ENCODE measurements at regions not wholly inside any gene's neighbourhood (a gene's known extent, or its start where the extent isn't known, plus 50 kb on each side); places are given as distances from the start of the nearest gene placed in this dataset.

- DNase-seq (ENCODE audit: low read depth in 4 of 4, low spot score in 3 of 4) = no peak
Observed at GRCh38 chr3:182243625-182244024, 531.9 kb downstream of the SOX2 start.

GRCh38 chr3:182244222-182244971 lies 532.7 kb downstream of the SOX2 start:
- DNase-seq (ENCODE audit: low read depth in 4 of 4, low spot score in 3 of 4) = no peak

GRCh38 chr3:182245059-182245458 lies 533.3 kb downstream of the SOX2 start:
- no peak for DNase-seq (ENCODE audit: low read depth in 4 of 4, low spot score in 3 of 4)

- DNase-seq (ENCODE audit: low read depth in 4 of 4, low spot score in 3 of 4) = no peak
Observed at GRCh38 chr3:182246870-182247269, 535.1 kb downstream of the SOX2 start.

- DNase-seq (ENCODE audit: low read depth in 4 of 4, low spot score in 3 of 4) = no peak
Observed at GRCh38 chr3:182248349-182248880, 536.7 kb downstream of the SOX2 start.

GRCh38 chr3:182252802-182253201 lies 540.5 kb upstream of the ATP11B start:
- DNase-seq (ENCODE audit: low read depth in 4 of 4, low spot score in 3 of 4) = no peak

GRCh38 chr3:182255158-182255557 lies 538.1 kb upstream of the ATP11B start:
- no peak for DNase-seq (ENCODE audit: low read depth in 4 of 4, low spot score in 3 of 4)

- DNase-seq (ENCODE audit: low read depth in 4 of 4, low spot score in 3 of 4) = no peak
Observed at GRCh38 chr3:182257361-182257760, 535.9 kb upstream of the ATP11B start.

GRCh38 chr3:182258538-182259177 lies 534.6 kb upstream of the ATP11B start:
- no peak for DNase-seq (ENCODE audit: low read depth in 4 of 4, low spot score in 3 of 4)

GRCh38 chr3:182259579-182259978 lies 533.7 kb upstream of the ATP11B start:
- DNase-seq (ENCODE audit: low read depth in 4 of 4, low spot score in 3 of 4) = no peak

- DNase-seq (ENCODE audit: low read depth in 4 of 4, low spot score in 3 of 4) = no peak
Observed at GRCh38 chr3:182261041-182261440, 532.3 kb upstream of the ATP11B start.

GRCh38 chr3:182268711-182269110 lies 524.6 kb upstream of the ATP11B start:
- no peak for DNase-seq (ENCODE audit: low read depth in 4 of 4, low spot score in 3 of 4)

- no peak for DNase-seq (ENCODE audit: low read depth in 4 of 4, low spot score in 3 of 4)
Observed at GRCh38 chr3:182276512-182276911, 516.8 kb upstream of the ATP11B start.

GRCh38 chr3:182284793-182285192 lies 508.5 kb upstream of the ATP11B start:
- no peak for DNase-seq (ENCODE audit: low read depth in 4 of 4, low spot score in 3 of 4)

- DNase-seq (ENCODE audit: low read depth in 4 of 4, low spot score in 3 of 4) = no peak
Observed at GRCh38 chr3:182292591-182292990, 500.7 kb upstream of the ATP11B start.

- no peak for DNase-seq (ENCODE audit: low read depth in 4 of 4, low spot score in 3 of 4)
Observed at GRCh38 chr3:182294256-182294655, 499.0 kb upstream of the ATP11B start.

GRCh38 chr3:182294696-182295095 lies 498.6 kb upstream of the ATP11B start:
- DNase-seq (ENCODE audit: low read depth in 4 of 4, low spot score in 3 of 4) = no peak

- no peak for DNase-seq (ENCODE audit: low read depth in 4 of 4, low spot score in 3 of 4)
Observed at GRCh38 chr3:182300266-182300665, 493.0 kb upstream of the ATP11B start.

GRCh38 chr3:182303169-182303568 lies 490.1 kb upstream of the ATP11B start:
- no peak for DNase-seq (ENCODE audit: low read depth in 4 of 4, low spot score in 3 of 4)

- no peak for DNase-seq (ENCODE audit: low read depth in 4 of 4, low spot score in 3 of 4)
Observed at GRCh38 chr3:182305881-182306665, 487.2 kb upstream of the ATP11B start.

- no peak for DNase-seq (ENCODE audit: low read depth in 4 of 4, low spot score in 3 of 4)
Observed at GRCh38 chr3:182308328-182308727, 485.0 kb upstream of the ATP11B start.

Data from left renal pelvis (tissue), 4 donors.